ENCODE measurements at regions not wholly inside any gene's neighbourhood (a gene's known extent, or its start where the extent isn't known, plus 50 kb on each side); places are given as distances from the start of the nearest gene placed in this dataset.

GRCh38 chr11:103530257-103530656 lies 421.0 kb downstream of the DYNC2H1 start:
- Histone ChIP-seq H3K9me3 (ENCODE audit: control insufficient read depth, insufficient read depth, low read depth, low read length) (no peaks in the 10 kb centered on the region), H3K4me3 (ENCODE audit: low read depth, low read length) (no peak overlapping the region), H3K27ac (ENCODE audit: extremely low read depth, low read depth, low read length) (no peak overlapping the region), H3K36me3 (ENCODE audit: control insufficient read depth in 2 of 2, insufficient read depth in 1 of 2, low read length in 2 of 2) (no peaks in the 10 kb centered on the region), H3K4me1 (ENCODE audit: control insufficient read depth, insufficient read depth, low read length) (no peaks in the 10 kb centered on the region)
- TF ChIP-seq YY2 (tag by site-specific recombination; IDR thresholded peaks at IDR 0.05) (no peak), MEIS1 (CRISPR knock-in tag; IDR thresholded peaks at IDR 0.05; ENCODE audit: borderline replicate concordance) (no peak), ZNF571 (tag by site-specific recombination; IDR thresholded peaks at IDR 0.05) (no peak), ZNF558 (tag by site-specific recombination; IDR thresholded peaks at IDR 0.05) (no peak)
- TF ChIP-seq, protein P1, sequence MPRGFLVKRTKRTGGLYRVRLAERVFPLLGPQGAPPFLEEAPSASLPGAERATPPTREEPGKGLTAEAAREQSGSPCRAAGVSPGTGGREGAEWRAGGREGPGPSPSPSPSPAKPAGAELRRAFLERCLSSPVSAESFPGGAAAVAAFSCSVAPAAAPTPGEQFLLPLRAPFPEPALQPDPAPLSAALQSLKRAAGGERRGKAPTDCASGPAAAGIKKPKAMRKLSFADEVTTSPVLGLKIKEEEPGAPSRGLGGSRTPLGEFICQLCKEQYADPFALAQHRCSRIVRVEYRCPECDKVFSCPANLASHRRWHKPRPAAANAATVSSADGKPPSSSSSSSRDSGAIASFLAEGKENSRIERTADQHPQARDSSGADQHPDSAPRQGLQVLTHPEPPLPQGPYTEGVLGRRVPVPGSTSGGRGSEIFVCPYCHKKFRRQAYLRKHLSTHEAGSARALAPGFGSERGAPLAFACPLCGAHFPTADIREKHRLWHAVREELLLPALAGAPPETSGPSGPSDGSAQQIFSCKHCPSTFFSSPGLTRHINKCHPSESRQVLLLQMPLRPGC (tag by site-specific recombination; IDR thresholded peaks at IDR 0.05): no peak
- CTCF ChIA-PET: interaction anchor here (0.6 to 0.7 kb wide), 2 partner anchors 129 to 140 kb away, joined by 3 read pairs; no protein-coding TSS in a partner anchor
- POLR2A ChIA-PET: no interaction called here

DNA sequence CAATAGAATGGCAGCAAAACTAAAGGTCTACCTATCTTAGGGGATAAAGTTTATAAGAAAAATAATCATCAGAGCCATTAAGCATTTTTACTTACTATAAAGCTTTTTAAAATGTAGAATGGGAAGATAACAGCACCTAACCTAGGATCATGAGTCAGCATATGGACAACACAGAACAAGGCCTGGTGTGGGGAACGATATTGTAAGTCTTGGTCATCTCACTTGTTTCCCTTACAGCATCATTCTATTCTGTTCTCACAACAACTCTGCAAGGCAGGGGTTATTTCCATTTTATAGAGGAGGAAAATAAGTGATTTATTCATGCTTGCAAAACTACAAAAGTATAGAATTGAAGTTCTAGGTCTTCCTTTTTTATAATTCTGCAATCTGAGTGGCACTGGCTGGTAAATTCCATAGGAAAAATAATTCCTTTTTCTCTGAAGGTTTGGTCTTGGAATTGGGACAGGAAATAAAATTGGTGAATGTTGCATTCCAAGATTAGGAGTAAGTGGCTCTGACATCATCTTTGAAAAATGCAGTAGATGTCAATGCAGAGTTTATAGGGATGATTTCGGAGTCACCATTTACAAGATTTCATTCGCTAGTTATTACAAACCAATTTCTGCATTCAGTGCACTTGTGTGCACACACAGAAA lies 423.0 kb downstream of the DYNC2H1 start:
- Histone ChIP-seq H3K27ac (ENCODE audit: extremely low read depth, low read depth, low read length) (no peak overlapping the region), H3K4me3 (ENCODE audit: low read depth, low read length) (no peak overlapping the region), H3K9me3 (ENCODE audit: control insufficient read depth, insufficient read depth, low read depth, low read length) (no peaks in the 10 kb centered on the region), H3K4me1 (ENCODE audit: control insufficient read depth, insufficient read depth, low read length) (no peaks in the 10 kb centered on the region), H3K36me3 (ENCODE audit: control insufficient read depth in 2 of 2, insufficient read depth in 1 of 2, low read length in 2 of 2) (no peaks in the 10 kb centered on the region)
- ChIA-PET POLR2A (no interaction called here), CTCF (no interaction called here)
- TF ChIP-seq, protein P2, sequence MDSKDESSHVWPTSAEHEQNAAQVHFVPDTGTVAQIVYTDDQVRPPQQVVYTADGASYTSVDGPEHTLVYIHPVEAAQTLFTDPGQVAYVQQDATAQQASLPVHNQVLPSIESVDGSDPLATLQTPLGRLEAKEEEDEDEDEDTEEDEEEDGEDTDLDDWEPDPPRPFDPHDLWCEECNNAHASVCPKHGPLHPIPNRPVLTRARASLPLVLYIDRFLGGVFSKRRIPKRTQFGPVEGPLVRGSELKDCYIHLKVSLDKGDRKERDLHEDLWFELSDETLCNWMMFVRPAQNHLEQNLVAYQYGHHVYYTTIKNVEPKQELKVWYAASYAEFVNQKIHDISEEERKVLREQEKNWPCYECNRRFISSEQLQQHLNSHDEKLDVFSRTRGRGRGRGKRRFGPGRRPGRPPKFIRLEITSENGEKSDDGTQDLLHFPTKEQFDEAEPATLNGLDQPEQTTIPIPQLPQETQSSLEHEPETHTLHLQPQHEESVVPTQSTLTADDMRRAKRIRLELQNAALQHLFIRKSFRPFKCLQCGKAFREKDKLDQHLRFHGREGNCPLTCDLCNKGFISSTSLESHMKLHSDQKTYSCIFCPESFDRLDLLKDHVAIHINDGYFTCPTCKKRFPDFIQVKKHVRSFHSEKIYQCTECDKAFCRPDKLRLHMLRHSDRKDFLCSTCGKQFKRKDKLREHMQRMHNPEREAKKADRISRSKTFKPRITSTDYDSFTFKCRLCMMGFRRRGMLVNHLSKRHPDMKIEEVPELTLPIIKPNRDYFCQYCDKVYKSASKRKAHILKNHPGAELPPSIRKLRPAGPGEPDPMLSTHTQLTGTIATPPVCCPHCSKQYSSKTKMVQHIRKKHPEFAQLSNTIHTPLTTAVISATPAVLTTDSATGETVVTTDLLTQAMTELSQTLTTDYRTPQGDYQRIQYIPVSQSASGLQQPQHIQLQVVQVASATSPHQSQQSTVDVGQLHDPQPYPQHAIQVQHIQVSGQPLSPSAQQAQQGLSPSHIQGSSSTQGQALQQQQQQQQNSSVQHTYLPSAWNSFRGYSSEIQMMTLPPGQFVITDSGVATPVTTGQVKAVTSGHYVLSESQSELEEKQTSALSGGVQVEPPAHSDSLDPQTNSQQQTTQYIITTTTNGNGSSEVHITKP (tag by site-specific recombination; IDR thresholded peaks at IDR 0.05): 0 out of 2 replicates have a peak, but pooled peaks have one; percentile 19
- no peak for TF ChIP-seq ZSCAN5A (tag by site-specific recombination; IDR thresholded peaks at IDR 0.05)

DNA sequence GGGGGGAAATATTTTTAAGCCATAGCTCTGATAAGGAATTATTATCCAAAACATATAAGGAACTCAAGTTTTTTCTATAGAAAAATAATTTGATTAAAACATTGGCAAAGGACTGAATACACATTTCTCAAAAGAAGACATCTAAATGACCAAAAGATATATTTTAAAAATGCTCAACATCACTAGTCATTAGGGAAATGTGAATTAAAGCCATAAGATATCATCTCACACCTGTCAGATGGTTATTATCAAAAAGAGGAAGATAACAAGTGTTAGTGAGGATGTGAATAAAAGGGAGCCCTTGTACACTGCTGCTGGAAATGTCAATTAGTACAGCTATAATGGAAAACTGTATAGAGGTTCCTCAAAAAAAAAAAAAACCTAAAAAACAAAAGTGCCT lies 425.0 kb downstream of the DYNC2H1 start:
- no peaks in the 10 kb centered on the region for H3K4me1 ChIP-seq (ENCODE audit: control insufficient read depth, insufficient read depth, low read length)
- H3K9me3 ChIP-seq (ENCODE audit: control insufficient read depth, insufficient read depth, low read depth, low read length): no peaks in the 10 kb centered on the region
- no peak overlapping the region for H3K27ac ChIP-seq (ENCODE audit: extremely low read depth, low read depth, low read length)
- ChIA-PET CTCF (interaction anchor here (0.5 to 1.4 kb wide), 5 partner anchors 9 to 963 kb away, joined by 3 to 4 read pairs (median 3); no protein-coding TSS in a partner anchor), POLR2A (no interaction called here)
- no peaks in the 10 kb centered on the region for H3K36me3 ChIP-seq (ENCODE audit: control insufficient read depth in 2 of 2, insufficient read depth in 1 of 2, low read length in 2 of 2)
- TF ChIP-seq, protein P3, sequence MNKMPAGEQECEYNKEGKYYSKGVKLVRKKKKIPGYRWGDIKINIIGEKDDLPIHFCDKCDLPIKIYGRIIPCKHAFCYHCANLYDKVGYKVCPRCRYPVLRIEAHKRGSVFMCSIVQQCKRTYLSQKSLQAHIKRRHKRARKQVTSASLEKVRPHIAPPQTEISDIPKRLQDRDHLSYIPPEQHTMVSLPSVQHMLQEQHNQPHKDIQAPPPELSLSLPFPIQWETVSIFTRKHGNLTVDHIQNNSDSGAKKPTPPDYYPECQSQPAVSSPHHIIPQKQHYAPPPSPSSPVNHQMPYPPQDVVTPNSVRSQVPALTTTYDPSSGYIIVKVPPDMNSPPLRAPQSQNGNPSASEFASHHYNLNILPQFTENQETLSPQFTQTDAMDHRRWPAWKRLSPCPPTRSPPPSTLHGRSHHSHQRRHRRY (tag by site-specific recombination; IDR thresholded peaks at IDR 0.05): no peak
- TF ChIP-seq ZNF341 (tag by site-specific recombination; IDR thresholded peaks at IDR 0.05; ENCODE audit: low read depth) (no peak), ZNF701 (tag by site-specific recombination; IDR thresholded peaks at IDR 0.05) (no peak), ZNF324 (tag by site-specific recombination; IDR thresholded peaks at IDR 0.05) (no peak), ZBTB44 (tag by site-specific recombination; IDR thresholded peaks at IDR 0.05) (no peak), ZNF354C (tag by site-specific recombination; IDR thresholded peaks at IDR 0.05; ENCODE audit: borderline replicate concordance, low read depth) (no peak), ZNF292 (tag by site-specific recombination; IDR thresholded peaks at IDR 0.05; ENCODE audit: borderline replicate concordance, low read depth) (no peak), ZFP69B (tag by site-specific recombination; IDR thresholded peaks at IDR 0.05) (no peak), ZNF670 (tag by site-specific recombination; IDR thresholded peaks at IDR 0.05; ENCODE audit: low read depth) (no peak), IKZF3 (tag by site-specific recombination; IDR thresholded peaks at IDR 0.05) (no peak), GLI2 (tag by site-specific recombination; IDR thresholded peaks at IDR 0.05; ENCODE audit: borderline replicate concordance, low read depth) (no peak), ZNF514 (tag by site-specific recombination; IDR thresholded peaks at IDR 0.05) (no peak), ZFHX2 (tag by site-specific recombination; conservative IDR thresholded peaks at IDR 0.05) (no peak), TCF7L2 (IDR thresholded peaks at IDR 0.05; ENCODE audit: borderline replicate concordance, low read depth, low read length) (no peak), SP3 (tag by site-specific recombination; IDR thresholded peaks at IDR 0.05) (no peak)
- no peak overlapping the region for H3K4me3 ChIP-seq (ENCODE audit: low read depth, low read length)

All from HEK293 (cell line).